HepG2 (cell line): ENCODE measurements at regions not wholly inside any gene's neighbourhood (a gene's known extent, or its start where the extent isn't known, plus 50 kb on each side); places are given as distances from the start of the nearest gene placed in this dataset.

Experiments used
- ARNTL ChIP-seq: sonication (generic); formaldehyde crosslinking; IDR thresholded peaks from 2 replicates; pipeline ENCODE4 v1.4.0; 2020; ENCODE audit warnings: mild to moderate bottlenecking, missing genetic modification reagents
- CBFB ChIP-seq: sonication (generic); formaldehyde crosslinking; IDR thresholded peaks from 2 replicates; pipeline ENCODE4 v1.4.0; 2020; ENCODE audit warnings: missing genetic modification reagents
- CHD2 ChIP-seq: IDR thresholded peaks from 2 replicates; pipeline ENCODE4 v1.6.1; 2011; ENCODE audit warnings: low read depth, low read length, improper control_type of control experiment
- CREM ChIP-seq, 2 experiments: sonication (generic) in 1 of 2; formaldehyde crosslinking in 1 of 2; IDR thresholded peaks; 2 replicates each; pipeline versions ENCODE4 v1.4.0 to v1.6.1; 2016 to 2020; ENCODE audit warnings: antibody characterized with exemption in 1 of 2, mild to moderate bottlenecking in 1 of 2, missing genetic modification reagents in 1 of 2
- DNMT3B ChIP-seq: conservative IDR thresholded peaks from 2 replicates; pipeline ENCODE4 v1.6.1; 2016; ENCODE audit warnings: missing biosample characterization, control low read depth
- EEA1 ChIP-seq: sonication (generic); formaldehyde crosslinking; IDR thresholded peaks from 2 replicates; pipeline ENCODE4 v1.5.1; 2020; ENCODE audit warnings: mild to moderate bottlenecking, missing genetic modification reagents, borderline replicate concordance
- KDM2A ChIP-seq: sonication (generic); formaldehyde crosslinking; IDR thresholded peaks from 2 replicates; pipeline ENCODE4 v1.4.0; 2020; ENCODE audit warnings: low read depth, missing genetic modification reagents, borderline replicate concordance
- KLF6 ChIP-seq: IDR thresholded peaks from 2 replicates; pipeline ENCODE4 v1.8.0; 2016; ENCODE audit warnings: missing biosample characterization, missing genetic modification reagents
- NCOR1 ChIP-seq: fragments of 200-600 bp; sonication (generic); IDR thresholded peaks from 2 replicates; pipeline ENCODE4 v1.7.0; 2017; ENCODE audit warnings: antibody characterized with exemption, low read length, borderline replicate concordance
- NFYB ChIP-seq: sonication (generic); formaldehyde crosslinking; IDR thresholded peaks from 2 replicates; pipeline ENCODE4 v1.4.0; 2020; ENCODE audit warnings: missing genetic modification reagents
- PHF20 ChIP-seq: sonication (generic); formaldehyde crosslinking; IDR thresholded peaks from 2 replicates; pipeline ENCODE4 v1.5.0; 2020; ENCODE audit warnings: mild to moderate bottlenecking, missing genetic modification reagents
- ZNF256 ChIP-seq: sonication (generic); formaldehyde crosslinking; conservative IDR thresholded peaks from 2 replicates; pipeline ENCODE4 v1.4.0; 2020; ENCODE audit warnings: missing genetic modification reagents
- ZNF549 ChIP-seq: sonication (generic); formaldehyde crosslinking; IDR thresholded peaks from 2 replicates; pipeline ENCODE4 v1.5.0; 2020; ENCODE audit warnings: missing genetic modification reagents
- ZNF652 ChIP-seq: IDR thresholded peaks from 2 replicates; pipeline ENCODE4 v1.6.1; 2016; ENCODE audit warnings: low read depth, borderline replicate concordance
- ZNF720 ChIP-seq: sonication (generic); formaldehyde crosslinking; IDR thresholded peaks from 2 replicates; pipeline ENCODE4 v1.4.0; 2020; ENCODE audit warnings: missing genetic modification reagents
- ZNF777 ChIP-seq: sonication (generic); formaldehyde crosslinking; IDR thresholded peaks from 2 replicates; pipeline ENCODE4 v1.4.0; 2020; ENCODE audit warnings: missing genetic modification reagents
- ZNF816 ChIP-seq: sonication (generic); formaldehyde crosslinking; IDR thresholded peaks from 2 replicates; pipeline ENCODE4 v1.8.0; 2022; ENCODE audit warnings: missing genetic modification reagents, mild to moderate bottlenecking, borderline replicate concordance
- TF ChIP-seq, protein P1 (sequence below): sonication (generic); formaldehyde crosslinking; IDR thresholded peaks from 2 replicates; pipeline ENCODE4 v1.8.1; 2023; ENCODE audit warnings: mild to moderate bottlenecking, moderate library complexity, missing genetic modification reagents
- TF ChIP-seq, protein P2 (sequence below): sonication (generic); IDR thresholded peaks from 2 replicates; pipeline ENCODE4 v1.6.1; 2016; ENCODE audit warnings: low read depth, borderline replicate concordance
- TF ChIP-seq, protein P3 (sequence below): sonication (generic); formaldehyde crosslinking; IDR thresholded peaks from 2 replicates; pipeline ENCODE4 v1.5.1; 2020; ENCODE audit warnings: missing genetic modification reagents, mild to moderate bottlenecking, borderline replicate concordance
- TF ChIP-seq, protein P4 (sequence below): IDR thresholded peaks from 2 replicates; pipeline ENCODE4 v1.6.1; 2016; ENCODE audit warnings: low read depth, borderline replicate concordance
- TF ChIP-seq, protein P5 (sequence below): sonication (generic); formaldehyde crosslinking; conservative IDR thresholded peaks from 2 replicates; pipeline ENCODE4 v1.8.1; 2023; ENCODE audit warnings: missing genetic modification reagents
- TF ChIP-seq, protein P6 (sequence below): sonication (generic); formaldehyde crosslinking; IDR thresholded peaks from 2 replicates; pipeline ENCODE4 v1.4.0; 2020; ENCODE audit warnings: missing genetic modification reagents, borderline replicate concordance
- TF ChIP-seq, protein P7 (sequence below): sonication (generic); formaldehyde crosslinking; IDR thresholded peaks from 2 replicates; pipeline ENCODE4 v1.8.1; 2023; ENCODE audit warnings: mild to moderate bottlenecking, missing genetic modification reagents

DNA sequence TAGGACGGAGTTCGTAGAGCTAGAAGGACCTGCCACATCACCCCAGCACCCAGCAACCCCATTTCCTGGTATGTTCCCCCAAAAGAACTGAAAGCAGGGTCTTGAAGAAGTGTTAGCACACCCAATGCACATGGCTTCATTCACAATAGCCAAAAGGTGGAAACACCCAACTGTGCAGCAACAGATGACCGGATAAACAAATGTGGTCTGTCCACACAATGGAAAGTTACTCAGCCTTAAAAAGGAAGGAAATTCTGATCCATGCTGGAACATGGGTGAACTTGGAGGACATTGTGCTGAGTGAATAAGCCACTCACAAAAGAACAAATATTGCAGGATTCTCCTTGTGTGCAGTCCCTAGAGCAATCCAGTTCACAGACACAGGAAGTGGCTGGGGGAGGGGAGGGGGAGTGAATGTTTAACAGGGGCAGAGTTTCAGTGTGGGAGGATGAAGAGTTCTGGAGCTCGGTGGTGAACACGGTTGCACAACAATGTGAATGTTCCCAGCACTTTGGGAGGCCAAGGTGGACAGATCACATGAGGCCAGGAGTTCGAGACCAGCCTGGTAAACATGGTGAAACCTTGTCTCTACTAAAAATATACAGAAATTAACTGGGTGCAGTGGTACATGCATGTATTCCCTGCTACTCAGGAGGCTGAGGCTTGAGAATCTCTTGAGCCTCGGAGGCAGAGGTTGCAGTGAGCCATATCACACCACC, 157.5 kb downstream of the NUP210 start (continued):
- TF ChIP-seq, protein P1, sequence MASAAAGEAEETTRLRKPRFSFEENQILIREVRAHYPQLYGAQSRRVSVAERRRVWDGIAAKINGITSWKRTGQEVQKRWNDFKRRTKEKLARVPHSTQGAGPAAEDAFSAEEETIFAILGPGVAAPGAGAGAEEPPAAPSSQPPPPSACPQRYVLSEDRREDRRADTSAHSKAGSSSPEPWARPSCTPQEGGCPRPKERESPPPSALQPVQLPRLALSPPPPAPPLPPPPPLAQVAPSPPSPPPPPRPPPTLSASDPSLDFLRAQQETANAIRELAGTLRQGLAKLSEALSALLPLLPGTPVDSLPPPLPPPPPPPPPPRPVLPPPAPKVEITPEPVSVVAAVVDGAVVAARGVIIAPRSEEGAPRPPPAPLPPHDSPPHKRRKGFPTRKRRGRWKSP (CRISPR knock-in tag): peak; percentile 78; the same call in 1 of the 2 replicates
- TF ChIP-seq EEA1 (CRISPR knock-in tag) (no peak), ZNF816 (CRISPR knock-in tag) (peak; percentile 49; the same call in 1 of the 2 replicates), KDM2A (CRISPR knock-in tag) (peak; percentile 83), KLF6 (CRISPR knock-in tag) (peak; percentile 73; the same call in 1 of the 2 replicates), ZNF549 (no peak), ZNF256 (no peak), PHF20 (CRISPR knock-in tag) (0 out of 2 replicates have a peak, but pooled peaks have one; percentile 32), NFYB (no peak), ZNF720 (CRISPR knock-in tag) (no peak), NCOR1 (peak; percentile 88; the same call in 1 of the 2 replicates), CREM (IDR thresholded peaks at IDR 0.05) (peak; percentile 82), CREM (CRISPR knock-in tag; IDR thresholded peaks at IDR 0.05) (no peak), CBFB (CRISPR knock-in tag) (peak; percentile 87), DNMT3B (CRISPR knock-in tag) (peak; percentile 51; the same call in 1 of the 2 replicates), ARNTL (CRISPR knock-in tag) (peak; percentile 92), ZNF777 (no peak), ZNF652 (CRISPR knock-in tag) (peak; percentile 57; the same call in 1 of the 2 replicates), CHD2 (peak; percentile 56; the same call in 1 of the 2 replicates)
- TF ChIP-seq, protein P2, sequence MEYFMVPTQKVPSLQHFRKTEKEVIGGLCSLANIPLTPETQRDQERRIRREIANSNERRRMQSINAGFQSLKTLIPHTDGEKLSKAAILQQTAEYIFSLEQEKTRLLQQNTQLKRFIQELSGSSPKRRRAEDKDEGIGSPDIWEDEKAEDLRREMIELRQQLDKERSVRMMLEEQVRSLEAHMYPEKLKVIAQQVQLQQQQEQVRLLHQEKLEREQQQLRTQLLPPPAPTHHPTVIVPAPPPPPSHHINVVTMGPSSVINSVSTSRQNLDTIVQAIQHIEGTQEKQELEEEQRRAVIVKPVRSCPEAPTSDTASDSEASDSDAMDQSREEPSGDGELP: peak; percentile 82
- TF ChIP-seq, protein P3, sequence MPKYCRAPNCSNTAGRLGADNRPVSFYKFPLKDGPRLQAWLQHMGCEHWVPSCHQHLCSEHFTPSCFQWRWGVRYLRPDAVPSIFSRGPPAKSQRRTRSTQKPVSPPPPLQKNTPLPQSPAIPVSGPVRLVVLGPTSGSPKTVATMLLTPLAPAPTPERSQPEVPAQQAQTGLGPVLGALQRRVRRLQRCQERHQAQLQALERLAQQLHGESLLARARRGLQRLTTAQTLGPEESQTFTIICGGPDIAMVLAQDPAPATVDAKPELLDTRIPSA (CRISPR knock-in tag): no peak
- TF ChIP-seq, protein P4, sequence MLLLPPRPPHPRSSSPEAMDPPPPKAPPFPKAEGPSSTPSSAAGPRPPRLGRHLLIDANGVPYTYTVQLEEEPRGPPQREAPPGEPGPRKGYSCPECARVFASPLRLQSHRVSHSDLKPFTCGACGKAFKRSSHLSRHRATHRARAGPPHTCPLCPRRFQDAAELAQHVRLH (CRISPR knock-in tag): peak; percentile 82; the same call in 1 of the 2 replicates
- TF ChIP-seq, protein P5, sequence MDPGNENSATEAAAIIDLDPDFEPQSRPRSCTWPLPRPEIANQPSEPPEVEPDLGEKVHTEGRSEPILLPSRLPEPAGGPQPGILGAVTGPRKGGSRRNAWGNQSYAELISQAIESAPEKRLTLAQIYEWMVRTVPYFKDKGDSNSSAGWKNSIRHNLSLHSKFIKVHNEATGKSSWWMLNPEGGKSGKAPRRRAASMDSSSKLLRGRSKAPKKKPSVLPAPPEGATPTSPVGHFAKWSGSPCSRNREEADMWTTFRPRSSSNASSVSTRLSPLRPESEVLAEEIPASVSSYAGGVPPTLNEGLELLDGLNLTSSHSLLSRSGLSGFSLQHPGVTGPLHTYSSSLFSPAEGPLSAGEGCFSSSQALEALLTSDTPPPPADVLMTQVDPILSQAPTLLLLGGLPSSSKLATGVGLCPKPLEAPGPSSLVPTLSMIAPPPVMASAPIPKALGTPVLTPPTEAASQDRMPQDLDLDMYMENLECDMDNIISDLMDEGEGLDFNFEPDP (CRISPR knock-in tag): peak; percentile 91; the same call in 1 of the 2 replicates
- TF ChIP-seq, protein P6, sequence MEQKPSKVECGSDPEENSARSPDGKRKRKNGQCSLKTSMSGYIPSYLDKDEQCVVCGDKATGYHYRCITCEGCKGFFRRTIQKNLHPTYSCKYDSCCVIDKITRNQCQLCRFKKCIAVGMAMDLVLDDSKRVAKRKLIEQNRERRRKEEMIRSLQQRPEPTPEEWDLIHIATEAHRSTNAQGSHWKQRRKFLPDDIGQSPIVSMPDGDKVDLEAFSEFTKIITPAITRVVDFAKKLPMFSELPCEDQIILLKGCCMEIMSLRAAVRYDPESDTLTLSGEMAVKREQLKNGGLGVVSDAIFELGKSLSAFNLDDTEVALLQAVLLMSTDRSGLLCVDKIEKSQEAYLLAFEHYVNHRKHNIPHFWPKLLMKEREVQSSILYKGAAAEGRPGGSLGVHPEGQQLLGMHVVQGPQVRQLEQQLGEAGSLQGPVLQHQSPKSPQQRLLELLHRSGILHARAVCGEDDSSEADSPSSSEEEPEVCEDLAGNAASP: peak; percentile 98
- TF ChIP-seq, protein P7, sequence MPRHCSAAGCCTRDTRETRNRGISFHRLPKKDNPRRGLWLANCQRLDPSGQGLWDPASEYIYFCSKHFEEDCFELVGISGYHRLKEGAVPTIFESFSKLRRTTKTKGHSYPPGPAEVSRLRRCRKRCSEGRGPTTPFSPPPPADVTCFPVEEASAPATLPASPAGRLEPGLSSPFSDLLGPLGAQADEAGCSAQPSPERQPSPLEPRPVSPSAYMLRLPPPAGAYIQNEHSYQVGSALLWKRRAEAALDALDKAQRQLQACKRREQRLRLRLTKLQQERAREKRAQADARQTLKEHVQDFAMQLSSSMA (CRISPR knock-in tag): no peak; the same call in 1 of the 2 replicates
